ENCODE measurements at regions not wholly inside any gene's neighbourhood (a gene's known extent, or its start where the extent isn't known, plus 50 kb on each side); places are given as distances from the start of the nearest gene placed in this dataset.

- no peak overlapping the region for H3K27ac Mint-ChIP-seq
- H3K4me3 Mint-ChIP-seq = no peak overlapping the region
- H3K36me3 Mint-ChIP-seq (ENCODE audit: low read depth) = no peaks in the 10 kb centered on the region
- intact Hi-C loops (cut with micrococcal nuclease) = no loop called here
- H3K9me3 Mint-ChIP-seq = no peaks in the 10 kb centered on the region
- no peak for DNase-seq (ENCODE audit: low spot score)
- H3K4me1 Mint-ChIP-seq (ENCODE audit: low read depth) = no peaks in the 10 kb centered on the region
- H3K27me3 Mint-ChIP-seq (ENCODE audit: insufficient read depth) = peaks cover 3% of the 10 kb centered on the region
Observed at GRCh38 chr6:133683308-133683580, 205.7 kb upstream of the TCF21 start.

- Mint-ChIP-seq H3K4me1 (ENCODE audit: low read depth) (no peaks in the 10 kb centered on the region), H3K9me3 (no peaks in the 10 kb centered on the region), H3K27ac (no peak overlapping the region), H3K4me3 (no peak overlapping the region), H3K36me3 (ENCODE audit: low read depth) (no peaks in the 10 kb centered on the region), H3K27me3 (ENCODE audit: insufficient read depth) (peaks cover 3% of the 10 kb centered on the region)
- DNase-seq (ENCODE audit: low spot score) = no peak
- intact Hi-C loops (cut with micrococcal nuclease) = no loop called here
Observed at GRCh38 chr6:133683606-133684005, 205.3 kb upstream of the TCF21 start.

GRCh38 chr6:133688705-133689492, 200.0 kb upstream of the TCF21 start:
- DNase-seq (ENCODE audit: low spot score) = no peak
- H3K36me3 Mint-ChIP-seq (ENCODE audit: low read depth) = no peaks in the 10 kb centered on the region
- no peaks in the 10 kb centered on the region for H3K9me3 Mint-ChIP-seq
- no peak overlapping the region for H3K27ac Mint-ChIP-seq
- no peaks in the 10 kb centered on the region for H3K4me1 Mint-ChIP-seq (ENCODE audit: low read depth)
- H3K27me3 Mint-ChIP-seq (ENCODE audit: insufficient read depth) = peaks cover 3% of the 10 kb centered on the region
- intact Hi-C loops (cut with micrococcal nuclease) = no loop called here
- H3K4me3 Mint-ChIP-seq = no peak overlapping the region

GRCh38 chr6:133689863-133690262, 199.1 kb upstream of the TCF21 start:
- intact Hi-C loops (cut with micrococcal nuclease) = no loop called here
- H3K4me3 Mint-ChIP-seq = no peak overlapping the region
- no peaks in the 10 kb centered on the region for H3K36me3 Mint-ChIP-seq (ENCODE audit: low read depth)
- H3K27me3 Mint-ChIP-seq (ENCODE audit: insufficient read depth) = peaks cover 3% of the 10 kb centered on the region
- H3K9me3 Mint-ChIP-seq = no peaks in the 10 kb centered on the region
- DNase-seq (ENCODE audit: low spot score) = no peak
- no peak overlapping the region for H3K27ac Mint-ChIP-seq
- H3K4me1 Mint-ChIP-seq (ENCODE audit: low read depth) = no peaks in the 10 kb centered on the region

- no peak overlapping the region for H3K27ac Mint-ChIP-seq
- H3K4me1 Mint-ChIP-seq (ENCODE audit: low read depth) = no peaks in the 10 kb centered on the region
- intact Hi-C loops (cut with micrococcal nuclease) = no loop called here
- H3K36me3 Mint-ChIP-seq (ENCODE audit: low read depth) = no peaks in the 10 kb centered on the region
- H3K9me3 Mint-ChIP-seq = no peaks in the 10 kb centered on the region
- no peak overlapping the region for H3K4me3 Mint-ChIP-seq
- no peak for DNase-seq (ENCODE audit: low spot score)
- peaks cover 3% of the 10 kb centered on the region for H3K27me3 Mint-ChIP-seq (ENCODE audit: insufficient read depth)
Observed at GRCh38 chr6:133693565-133693964, 195.3 kb upstream of the TCF21 start.

GRCh38 chr6:133697185-133697584, 191.7 kb upstream of the TCF21 start:
- Mint-ChIP-seq H3K4me1 (ENCODE audit: low read depth) (no peaks in the 10 kb centered on the region), H3K9me3 (no peaks in the 10 kb centered on the region), H3K27ac (no peak overlapping the region), H3K4me3 (no peak overlapping the region), H3K27me3 (ENCODE audit: insufficient read depth) (peaks cover 3% of the 10 kb centered on the region), H3K36me3 (ENCODE audit: low read depth) (no peaks in the 10 kb centered on the region)
- no peak for DNase-seq (ENCODE audit: low spot score)
- intact Hi-C loops (cut with micrococcal nuclease) = no loop called here

- no peaks in the 10 kb centered on the region for H3K4me1 Mint-ChIP-seq (ENCODE audit: low read depth)
- intact Hi-C loops (cut with micrococcal nuclease) = no loop called here
- no peaks in the 10 kb centered on the region for H3K9me3 Mint-ChIP-seq
- H3K4me3 Mint-ChIP-seq = no peak overlapping the region
- no peak overlapping the region for H3K27ac Mint-ChIP-seq
- H3K27me3 Mint-ChIP-seq (ENCODE audit: insufficient read depth) = peaks cover 6% of the 10 kb centered on the region
- DNase-seq (ENCODE audit: low spot score) = no peak
- H3K36me3 Mint-ChIP-seq (ENCODE audit: low read depth) = no peaks in the 10 kb centered on the region
Observed at GRCh38 chr6:133697666-133698065, 191.2 kb upstream of the TCF21 start.

- no peaks in the 10 kb centered on the region for H3K4me1 Mint-ChIP-seq (ENCODE audit: low read depth)
- intact Hi-C loops (cut with micrococcal nuclease) = no loop called here
- DNase-seq (ENCODE audit: low spot score) = no peak
- no peaks in the 10 kb centered on the region for H3K9me3 Mint-ChIP-seq
- no peak overlapping the region for H3K27ac Mint-ChIP-seq
- peaks cover 6% of the 10 kb centered on the region for H3K27me3 Mint-ChIP-seq (ENCODE audit: insufficient read depth)
- H3K36me3 Mint-ChIP-seq (ENCODE audit: low read depth) = no peaks in the 10 kb centered on the region
- H3K4me3 Mint-ChIP-seq = no peak overlapping the region
Observed at GRCh38 chr6:133698272-133698671, 190.6 kb upstream of the TCF21 start.

- H3K9me3 Mint-ChIP-seq = no peaks in the 10 kb centered on the region
- no peaks in the 10 kb centered on the region for H3K4me1 Mint-ChIP-seq (ENCODE audit: low read depth)
- peaks cover 7% of the 10 kb centered on the region for H3K27me3 Mint-ChIP-seq (ENCODE audit: insufficient read depth)
- H3K27ac Mint-ChIP-seq = no peak overlapping the region
- no peak for DNase-seq (ENCODE audit: low spot score)
- no peak overlapping the region for H3K4me3 Mint-ChIP-seq
- intact Hi-C loops (cut with micrococcal nuclease) = no loop called here
- no peaks in the 10 kb centered on the region for H3K36me3 Mint-ChIP-seq (ENCODE audit: low read depth)
Observed at GRCh38 chr6:133699741-133700385, 189.1 kb upstream of the TCF21 start.

GRCh38 chr6:133701633-133702331, 187.1 kb upstream of the TCF21 start:
- Mint-ChIP-seq H3K27me3 (ENCODE audit: insufficient read depth) (peaks cover 9% of the 10 kb centered on the region), H3K4me1 (ENCODE audit: low read depth) (no peaks in the 10 kb centered on the region), H3K9me3 (no peaks in the 10 kb centered on the region), H3K27ac (no peak overlapping the region), H3K36me3 (ENCODE audit: low read depth) (no peaks in the 10 kb centered on the region), H3K4me3 (no peak overlapping the region)
- intact Hi-C loops (cut with micrococcal nuclease) = no loop called here
- DNase-seq (ENCODE audit: low spot score) = no peak

- no peak for DNase-seq (ENCODE audit: low spot score)
Observed at GRCh38 chr6:133704371-133704770, 184.5 kb upstream of the TCF21 start.

GRCh38 chr6:133705066-133705465, 183.8 kb upstream of the TCF21 start:
- Mint-ChIP-seq H3K4me1 (ENCODE audit: low read depth) (no peaks in the 10 kb centered on the region), H3K9me3 (no peaks in the 10 kb centered on the region), H3K27ac (no peak overlapping the region), H3K36me3 (ENCODE audit: low read depth) (no peaks in the 10 kb centered on the region), H3K4me3 (no peak overlapping the region), H3K27me3 (ENCODE audit: insufficient read depth) (peaks cover 9% of the 10 kb centered on the region)
- no peak for DNase-seq (ENCODE audit: low spot score)
- intact Hi-C loops (cut with micrococcal nuclease) = no loop called here

More at GRCh38 chr6:133704371-133704770, 184.5 kb upstream of the TCF21 start:
- Mint-ChIP-seq H3K4me1 (ENCODE audit: low read depth) (no peaks in the 10 kb centered on the region), H3K27me3 (ENCODE audit: insufficient read depth) (peaks cover 9% of the 10 kb centered on the region), H3K4me3 (no peak overlapping the region), H3K27ac (no peak overlapping the region), H3K36me3 (ENCODE audit: low read depth) (no peaks in the 10 kb centered on the region), H3K9me3 (no peaks in the 10 kb centered on the region)
- intact Hi-C loops (cut with micrococcal nuclease) = no loop called here

- no peaks in the 10 kb centered on the region for H3K36me3 Mint-ChIP-seq (ENCODE audit: low read depth)
- no peak for DNase-seq (ENCODE audit: low spot score)
- H3K27ac Mint-ChIP-seq = no peak overlapping the region
- intact Hi-C loops (cut with micrococcal nuclease) = no loop called here
- H3K4me3 Mint-ChIP-seq = no peak overlapping the region
- H3K27me3 Mint-ChIP-seq (ENCODE audit: insufficient read depth) = peaks cover 11% of the 10 kb centered on the region
- H3K4me1 Mint-ChIP-seq (ENCODE audit: low read depth) = no peaks in the 10 kb centered on the region
- no peaks in the 10 kb centered on the region for H3K9me3 Mint-ChIP-seq
Observed at GRCh38 chr6:133705731-133706130, 183.2 kb upstream of the TCF21 start.

All from activated T-helper 1 cell treated with anti-CD3 and anti-CD28 coated beads, Interleukin-12 subunit alpha, Interleukin-12 subunit beta, Interleukin-2, Interleukin-4 antibody, amounts not matched to agents 30 ng/mL and 10 ng/mL and 1 ng/mL, durations not matched to agents 14 hours and 24 hours and 36 hours (primary cell).